ENCODE measurements at regions not wholly inside any gene's neighbourhood (a gene's known extent, or its start where the extent isn't known, plus 50 kb on each side); places are given as distances from the start of the nearest gene placed in this dataset.

DNA sequence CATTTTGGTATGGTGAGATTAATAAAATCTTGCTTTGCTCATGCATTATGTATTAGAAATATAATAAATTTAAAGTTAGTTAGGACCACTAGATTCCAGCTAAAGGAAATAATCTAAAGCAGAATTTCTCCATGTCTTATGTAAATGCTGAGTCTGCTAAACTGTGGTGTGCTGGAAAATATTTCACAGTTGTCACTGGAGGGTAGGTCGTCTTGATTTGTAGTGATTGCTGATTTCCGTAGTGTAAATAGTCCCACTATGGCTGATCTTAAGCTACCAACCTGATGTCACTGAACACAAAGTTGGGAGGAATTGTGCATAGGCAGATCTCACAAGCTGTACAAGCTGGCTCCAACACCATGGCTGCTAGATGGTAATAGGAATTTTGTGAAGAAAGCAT, 133.4 kb upstream of the NR3C2 start:
- TF ChIP-seq TAF1 (IDR thresholded peaks at IDR 0.05; ENCODE audit: borderline replicate concordance, low read depth, low read length) (no peak), POLR2A (IDR thresholded peaks at IDR 0.05; ENCODE audit: low read depth, low read length) (no peak), POLR2AphosphoS5 (IDR thresholded peaks at IDR 0.05; ENCODE audit: low read depth, low read length) (no peak)
- no peak for FAIRE-seq

DNA sequence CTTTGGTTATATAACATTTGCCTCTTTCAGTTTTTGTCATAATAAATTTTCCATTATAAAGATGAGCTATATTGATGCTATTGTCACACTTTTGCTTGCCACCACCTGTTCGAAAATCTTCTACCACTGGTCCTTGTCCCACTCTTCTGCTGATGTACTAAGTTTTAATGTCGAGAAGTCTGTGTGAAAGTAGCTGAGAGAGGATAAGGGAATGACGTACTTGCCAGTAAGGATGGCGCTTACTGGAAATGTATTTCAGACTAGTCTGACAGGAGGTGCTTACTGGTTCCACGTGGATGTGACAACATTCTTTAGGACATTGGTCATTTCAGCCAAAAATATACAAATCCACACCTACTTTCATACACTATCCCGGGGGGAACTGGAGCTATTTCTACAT, 132.7 kb upstream of the NR3C2 start:
- TF ChIP-seq POLR2A (IDR thresholded peaks at IDR 0.05; ENCODE audit: low read depth, low read length) (no peak), POLR2AphosphoS5 (IDR thresholded peaks at IDR 0.05; ENCODE audit: low read depth, low read length) (no peak), TAF1 (IDR thresholded peaks at IDR 0.05; ENCODE audit: borderline replicate concordance, low read depth, low read length) (no peak)
- DNase-seq (ENCODE audit: insufficient read length) (no peak), FAIRE-seq (no peak)

More for the DNA sequence above, 133.4 kb upstream of the NR3C2 start:
- no peak for DNase-seq (ENCODE audit: insufficient read length)

DNA sequence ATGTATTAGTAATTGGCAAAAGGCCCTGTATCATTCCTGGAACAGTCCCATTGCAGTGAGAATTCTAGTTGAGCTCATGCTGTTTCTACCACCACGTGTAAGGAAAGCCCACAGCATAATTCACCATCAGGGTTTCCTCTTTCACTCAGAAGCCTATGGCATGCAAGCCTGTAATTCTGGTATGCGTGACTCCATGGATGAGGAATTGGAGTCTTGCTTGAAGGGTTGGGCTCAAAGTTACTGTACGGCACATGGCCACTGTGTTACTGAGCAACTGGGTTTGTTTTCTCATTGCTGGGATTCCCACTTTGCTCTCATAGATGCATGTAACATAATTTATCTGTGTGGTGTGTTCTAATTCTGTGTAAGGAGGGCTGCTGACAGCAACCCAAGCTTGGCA, 132.3 kb upstream of the NR3C2 start:
- DNase-seq (ENCODE audit: insufficient read length): no peak
- FAIRE-seq: no peak
- TF ChIP-seq POLR2AphosphoS5 (IDR thresholded peaks at IDR 0.05; ENCODE audit: low read depth, low read length) (no peak), POLR2A (IDR thresholded peaks at IDR 0.05; ENCODE audit: low read depth, low read length) (no peak), TAF1 (IDR thresholded peaks at IDR 0.05; ENCODE audit: borderline replicate concordance, low read depth, low read length) (no peak)

DNA sequence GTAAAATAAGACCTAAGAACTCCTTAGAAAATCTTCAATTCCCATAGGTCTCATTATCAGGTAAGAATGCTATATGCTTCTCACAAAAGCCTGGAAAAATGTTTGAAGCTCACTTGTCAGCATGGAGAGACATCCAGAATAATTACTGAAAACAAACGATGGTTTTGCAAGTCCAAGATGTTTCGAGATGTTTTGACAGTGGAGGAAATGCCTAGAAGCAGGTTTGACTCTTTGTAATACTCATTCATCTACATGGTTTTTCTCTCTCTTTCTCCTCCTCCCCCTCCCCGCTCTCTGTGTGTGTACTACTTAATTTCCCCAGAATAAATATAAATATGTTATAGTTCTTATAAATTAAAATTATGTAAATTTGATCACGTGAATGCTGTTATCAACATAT, 131.9 kb upstream of the NR3C2 start:
- DNase-seq (ENCODE audit: insufficient read length) (no peak), FAIRE-seq (no peak)
- TF ChIP-seq POLR2AphosphoS5 (IDR thresholded peaks at IDR 0.05; ENCODE audit: low read depth, low read length): no peak
- TF ChIP-seq TAF1 (IDR thresholded peaks at IDR 0.05; ENCODE audit: borderline replicate concordance, low read depth, low read length): no peak
- TF ChIP-seq POLR2A (IDR thresholded peaks at IDR 0.05; ENCODE audit: low read depth, low read length): no peak

DNA sequence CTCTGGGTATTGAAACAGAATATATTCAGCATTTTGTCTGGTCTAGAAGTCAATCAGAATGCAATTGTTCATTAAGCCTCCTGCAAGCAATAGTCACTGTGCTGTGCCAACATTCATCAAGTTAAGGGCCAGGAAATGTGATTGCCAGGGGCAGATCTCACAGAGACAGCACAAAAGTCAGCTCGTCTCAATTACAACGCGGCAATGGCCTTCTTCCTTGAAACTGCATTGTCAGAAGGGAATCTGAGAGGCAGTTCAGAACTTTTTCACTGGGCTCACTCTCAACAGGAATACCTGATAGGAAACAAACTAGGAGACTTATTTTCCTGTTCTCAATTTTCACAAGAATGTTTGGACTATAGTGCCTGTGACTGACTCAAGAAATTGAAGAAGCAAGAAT, 131.1 kb upstream of the NR3C2 start:
- no peak for DNase-seq (ENCODE audit: insufficient read length)
- no peak for FAIRE-seq
- TF ChIP-seq TAF1 (IDR thresholded peaks at IDR 0.05; ENCODE audit: borderline replicate concordance, low read depth, low read length) (no peak), POLR2AphosphoS5 (IDR thresholded peaks at IDR 0.05; ENCODE audit: low read depth, low read length) (no peak), POLR2A (IDR thresholded peaks at IDR 0.05; ENCODE audit: low read depth, low read length) (no peak)

DNA sequence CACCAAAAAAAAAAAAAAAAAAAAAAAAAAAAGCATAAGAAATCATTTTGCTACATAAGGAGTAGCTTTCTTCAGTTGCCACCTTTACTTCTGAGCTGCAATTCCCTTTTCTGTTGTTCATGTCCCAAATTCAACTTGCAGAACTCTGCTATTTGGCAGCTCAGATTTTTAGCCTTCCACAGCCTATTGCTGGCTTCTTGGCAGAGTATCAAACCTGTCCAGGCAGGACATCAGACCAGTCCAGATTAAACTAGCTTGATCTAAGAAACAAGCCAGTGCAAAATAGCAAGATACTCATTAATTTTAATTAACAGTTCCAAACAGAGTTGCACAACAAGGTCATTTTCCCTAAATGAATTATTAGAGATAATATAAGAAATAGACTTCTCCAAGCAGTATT, 123.6 kb upstream of the NR3C2 start:
- TF ChIP-seq POLR2A (IDR thresholded peaks at IDR 0.05; ENCODE audit: low read depth, low read length) (no peak), POLR2AphosphoS5 (IDR thresholded peaks at IDR 0.05; ENCODE audit: low read depth, low read length) (no peak), TAF1 (IDR thresholded peaks at IDR 0.05; ENCODE audit: borderline replicate concordance, low read depth, low read length) (no peak)
- DNase-seq (ENCODE audit: insufficient read length) (no peak), FAIRE-seq (no peak)

DNA sequence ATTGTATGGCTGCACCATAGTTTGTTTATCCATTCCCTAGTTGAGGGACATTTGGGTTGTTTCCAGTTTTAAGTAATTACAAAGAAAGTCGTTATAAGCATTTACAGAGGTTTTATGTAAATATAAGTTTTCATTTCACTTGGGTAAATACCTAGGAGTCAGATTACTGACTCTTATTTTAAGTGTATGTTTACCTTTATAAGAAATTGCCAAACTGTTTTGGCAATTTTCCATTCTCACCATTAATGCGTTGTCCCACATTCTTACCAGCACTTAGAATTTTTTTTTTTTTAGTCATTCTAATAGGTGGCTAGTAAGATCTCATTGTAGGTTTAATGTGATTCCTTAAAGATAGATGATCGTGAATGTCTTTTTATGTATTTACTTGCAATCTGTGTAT, 121.5 kb upstream of the NR3C2 start:
- no peak for DNase-seq (ENCODE audit: insufficient read length)
- FAIRE-seq: no peak
- TF ChIP-seq TAF1 (IDR thresholded peaks at IDR 0.05; ENCODE audit: borderline replicate concordance, low read depth, low read length): no peak
- TF ChIP-seq POLR2A (IDR thresholded peaks at IDR 0.05; ENCODE audit: low read depth, low read length): no peak
- TF ChIP-seq POLR2AphosphoS5 (IDR thresholded peaks at IDR 0.05; ENCODE audit: low read depth, low read length): no peak

DNA sequence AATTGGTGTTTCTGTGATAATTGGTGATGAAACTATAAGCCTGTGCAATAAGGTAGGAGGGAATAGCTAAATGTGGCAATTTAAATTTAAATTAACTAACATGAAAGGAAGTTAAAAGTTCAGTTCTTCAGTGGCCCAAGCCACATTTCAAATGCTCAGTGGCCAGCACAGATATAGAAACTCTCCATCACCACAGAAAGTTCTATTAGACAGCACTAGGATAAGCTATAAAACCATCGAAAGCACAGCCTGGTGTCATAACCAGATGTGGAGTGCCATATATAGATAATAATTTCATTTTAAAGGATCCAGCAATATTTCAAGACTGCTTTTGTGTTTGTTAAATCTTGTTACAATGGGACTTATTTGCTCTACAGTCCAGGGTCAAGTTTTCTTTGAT, 119.3 kb upstream of the NR3C2 start:
- DNase-seq (ENCODE audit: insufficient read length): no peak
- FAIRE-seq: no peak
- TF ChIP-seq POLR2AphosphoS5 (IDR thresholded peaks at IDR 0.05; ENCODE audit: low read depth, low read length): no peak
- TF ChIP-seq TAF1 (IDR thresholded peaks at IDR 0.05; ENCODE audit: borderline replicate concordance, low read depth, low read length): no peak
- no peak for TF ChIP-seq POLR2A (IDR thresholded peaks at IDR 0.05; ENCODE audit: low read depth, low read length)

DNA sequence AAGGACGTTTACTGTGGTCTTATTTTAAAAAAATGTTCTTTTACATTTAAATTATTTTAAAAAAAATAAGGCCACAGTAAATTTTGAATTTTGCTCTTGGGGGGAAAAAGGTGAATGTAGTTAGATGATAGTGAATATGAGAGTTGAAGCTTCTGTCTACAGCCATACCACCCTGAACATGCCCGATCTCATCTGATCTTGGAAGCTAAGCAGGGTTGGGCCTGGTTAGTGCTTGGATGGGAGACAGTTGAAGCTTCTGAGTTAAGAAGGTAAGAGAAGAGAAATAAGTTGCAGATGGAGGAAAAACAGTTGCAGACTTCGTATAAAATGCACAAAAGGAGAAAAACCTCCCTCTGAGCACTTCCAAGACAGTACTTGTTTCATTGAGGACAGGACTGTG, 115.6 kb upstream of the NR3C2 start:
- no peak for FAIRE-seq
- DNase-seq (ENCODE audit: insufficient read length): no peak
- TF ChIP-seq TAF1 (IDR thresholded peaks at IDR 0.05; ENCODE audit: borderline replicate concordance, low read depth, low read length): no peak
- TF ChIP-seq POLR2A (IDR thresholded peaks at IDR 0.05; ENCODE audit: low read depth, low read length): no peak
- no peak for TF ChIP-seq POLR2AphosphoS5 (IDR thresholded peaks at IDR 0.05; ENCODE audit: low read depth, low read length)

DNA sequence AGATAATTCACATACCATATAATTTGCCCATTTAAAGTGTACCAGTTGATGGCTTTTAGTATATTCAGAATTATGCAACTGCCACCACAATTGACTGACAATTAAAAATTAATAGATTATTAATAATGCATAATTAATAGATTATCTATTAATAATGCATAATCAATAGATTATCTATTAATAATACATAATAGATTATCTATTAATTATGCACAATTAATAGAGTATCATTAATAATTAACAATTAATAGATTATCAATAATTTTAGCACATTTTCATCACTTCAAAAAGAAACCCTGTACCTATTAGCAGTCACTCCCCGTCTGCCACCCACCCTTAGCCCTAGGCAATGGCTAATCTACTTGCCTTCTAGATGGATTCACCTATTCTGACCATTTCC, 108.6 kb upstream of the NR3C2 start:
- FAIRE-seq: no peak
- DNase-seq (ENCODE audit: insufficient read length): no peak
- TF ChIP-seq TAF1 (IDR thresholded peaks at IDR 0.05; ENCODE audit: borderline replicate concordance, low read depth, low read length): no peak
- no peak for TF ChIP-seq POLR2A (IDR thresholded peaks at IDR 0.05; ENCODE audit: low read depth, low read length)
- no peak for TF ChIP-seq POLR2AphosphoS5 (IDR thresholded peaks at IDR 0.05; ENCODE audit: low read depth, low read length)

DNA sequence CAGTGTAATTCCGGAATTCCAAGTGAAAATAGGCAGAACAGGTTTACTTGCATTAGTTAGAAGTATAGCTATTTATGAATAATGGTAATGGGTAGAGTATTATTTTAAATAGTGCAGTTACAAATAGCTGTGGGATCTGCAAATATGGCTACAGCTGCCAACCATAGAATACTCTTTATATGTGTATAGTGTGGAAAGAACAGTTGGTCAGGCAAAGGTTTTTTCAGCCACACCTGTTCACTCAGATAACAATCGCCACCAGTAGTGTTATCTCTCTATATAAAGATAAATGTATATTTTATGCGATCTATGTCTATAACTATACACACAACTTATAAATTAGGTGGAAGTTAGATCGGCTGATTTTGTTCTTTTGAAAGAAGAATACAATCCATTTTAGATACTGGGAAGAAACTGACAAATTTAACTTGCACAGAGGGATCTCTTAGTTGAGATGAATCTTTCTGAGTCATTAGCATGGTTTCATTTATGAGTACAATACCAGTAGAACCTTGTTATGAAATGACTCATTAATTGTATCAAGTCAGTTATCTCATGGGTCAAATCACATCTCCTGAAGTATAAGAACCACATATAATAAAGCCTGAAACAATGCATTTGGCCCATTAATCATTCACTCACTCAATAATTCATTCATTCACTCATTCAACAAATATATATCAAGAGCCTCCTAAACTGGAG, 100.9 kb upstream of the NR3C2 start:
- TF ChIP-seq POLR2A (IDR thresholded peaks at IDR 0.05; ENCODE audit: low read depth, low read length) (no peak), TAF1 (IDR thresholded peaks at IDR 0.05; ENCODE audit: borderline replicate concordance, low read depth, low read length) (no peak), POLR2AphosphoS5 (IDR thresholded peaks at IDR 0.05; ENCODE audit: low read depth, low read length) (no peak)
- no peak for DNase-seq (ENCODE audit: insufficient read length)
- no peak for FAIRE-seq

DNA sequence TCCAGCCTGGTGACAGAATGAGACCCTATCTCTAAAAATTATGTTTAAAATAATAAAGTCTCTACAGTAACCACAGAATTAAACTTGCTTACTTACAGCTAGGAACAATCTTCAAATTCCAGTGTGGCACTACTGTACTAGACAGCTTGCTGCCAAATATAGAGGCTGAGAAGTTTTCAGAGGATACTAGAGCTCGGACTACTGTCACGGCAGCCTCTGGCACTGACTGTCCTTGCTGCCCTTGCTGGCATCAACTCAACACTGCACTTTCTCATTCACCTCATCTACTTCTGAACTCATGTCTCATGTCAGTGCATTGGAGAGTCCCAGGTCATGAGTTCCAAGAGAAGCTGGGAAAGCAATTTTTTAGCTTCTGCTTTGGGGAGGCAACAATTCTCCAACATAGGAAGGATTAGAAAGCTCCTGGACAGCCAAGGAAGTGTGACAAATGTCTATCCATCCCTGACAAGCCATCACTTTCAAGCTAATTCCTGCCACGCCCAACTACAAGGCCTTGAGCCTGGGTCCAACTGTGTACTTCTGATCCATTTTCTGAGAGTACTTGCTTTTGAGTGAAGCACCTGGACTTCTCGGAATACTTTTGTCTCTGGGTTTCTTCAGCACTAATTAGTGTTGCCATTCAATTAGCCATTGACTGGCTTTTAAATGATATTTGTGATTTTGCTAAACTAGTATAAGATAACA, 98.6 kb upstream of the NR3C2 start:
- TF ChIP-seq TAF1 (IDR thresholded peaks at IDR 0.05; ENCODE audit: borderline replicate concordance, low read depth, low read length) (no peak), POLR2AphosphoS5 (IDR thresholded peaks at IDR 0.05; ENCODE audit: low read depth, low read length) (no peak), POLR2A (IDR thresholded peaks at IDR 0.05; ENCODE audit: low read depth, low read length) (no peak)
- FAIRE-seq: no peak
- no peak for DNase-seq (ENCODE audit: insufficient read length)
